ENCODE measurements at regions not wholly inside any gene's neighbourhood (a gene's known extent, or its start where the extent isn't known, plus 50 kb on each side); places are given as distances from the start of the nearest gene placed in this dataset.
"Not testable (repeated sequence)": the region's sequence is repeated elsewhere in the genome, so short reads cannot be mapped to it uniquely, and the experiment has no call there.

- no peak for DNase-seq
Measured at GRCh38 chr10:117601716-117602115, 59.2 kb downstream of the EMX2 start.

GRCh38 chr10:117603081-117603480 lies 60.5 kb downstream of the EMX2 start:
- DNase-seq: no peak

GRCh38 chr10:117603726-117604125 lies 61.2 kb downstream of the EMX2 start:
- no peak for DNase-seq

- no peak for DNase-seq
Measured at GRCh38 chr10:117609095-117609795, 66.7 kb downstream of the EMX2 start.

- no peak for DNase-seq
Measured at GRCh38 chr10:117609796-117610170, 67.2 kb downstream of the EMX2 start.

GRCh38 chr10:117610321-117610720 lies 67.8 kb downstream of the EMX2 start:
- DNase-seq: no peak

GRCh38 chr10:117612113-117612512 lies 69.6 kb downstream of the EMX2 start:
- no peak for DNase-seq

GRCh38 chr10:117615649-117616048 lies 73.1 kb downstream of the EMX2 start:
- DNase-seq: no peak

- DNase-seq: no peak
Measured at GRCh38 chr10:117616179-117616578, 73.6 kb downstream of the EMX2 start.

GRCh38 chr10:117617086-117617485 lies 74.5 kb downstream of the EMX2 start:
- no peak for DNase-seq

- DNase-seq: no peak
Measured at GRCh38 chr10:117617659-117618058, 75.1 kb downstream of the EMX2 start.

- no peak for DNase-seq
Measured at GRCh38 chr10:117619223-117619622, 76.7 kb downstream of the EMX2 start.

GRCh38 chr10:117619707-117620405 lies 77.3 kb downstream of the EMX2 start:
- DNase-seq: no peak

- no peak for DNase-seq
Measured at GRCh38 chr10:117621196-117621595, 78.7 kb downstream of the EMX2 start.

GRCh38 chr10:117621795-117622420 lies 79.4 kb downstream of the EMX2 start:
- DNase-seq: no peak

- no peak for DNase-seq
Measured at GRCh38 chr10:117622471-117623184, 80.1 kb downstream of the EMX2 start.

GRCh38 chr10:117626228-117626627 lies 83.7 kb downstream of the EMX2 start:
- DNase-seq: no peak

GRCh38 chr10:117627561-117627960 lies 85.0 kb downstream of the EMX2 start:
- peak; percentile 52 for DNase-seq

GRCh38 chr10:117629717-117630116 lies 87.2 kb downstream of the EMX2 start:
- DNase-seq: not testable (repeated sequence)

- DNase-seq: no peak
Measured at GRCh38 chr10:117631276-117632145, 89.0 kb downstream of the EMX2 start.

- no peak for DNase-seq
Measured at GRCh38 chr10:117632406-117632805, 89.9 kb downstream of the EMX2 start.

GRCh38 chr10:117635826-117636225 lies 93.3 kb downstream of the EMX2 start:
- no peak for DNase-seq

GRCh38 chr10:117638200-117638599 lies 95.7 kb downstream of the EMX2 start:
- no peak for DNase-seq

Measured in NCI-H524 treated with DMSO at 0.1 percent for 48 hours (cell line).